ENCODE measurements at regions not wholly inside any gene's neighbourhood (a gene's known extent, or its start where the extent isn't known, plus 50 kb on each side); places are given as distances from the start of the nearest gene placed in this dataset.
"Not testable (repeated sequence)": the region's sequence is repeated elsewhere in the genome, so short reads cannot be mapped to it uniquely, and the experiment has no call there.

- no peak overlapping the region for H3K4me3 ChIP-seq
- WGBS, 2 donors: 74 to 83% methylated on average over 1 of the region's 1 CpG
- no peaks in the 10 kb centered on the region for H3K9me3 ChIP-seq
- H3K27me3 ChIP-seq: no peaks in the 10 kb centered on the region
- TF ChIP-seq CTCF (IDR thresholded peaks at IDR 0.05): no peak
- no peaks in the 10 kb centered on the region for H3K36me3 ChIP-seq
- no peak overlapping the region for H3K27ac ChIP-seq
- peaks cover 0 to 2% (median 0%) of the 10 kb centered on the region in 4 donors for H3K4me1 ChIP-seq
- DNase-seq (ENCODE audit: low spot score in 2 of 2): no peak
These were observed 124.0 kb upstream of the COX7C start for GRCh38 chr5:86493777-86494176.

GRCh38 chr5:86500947-86501346, 116.8 kb upstream of the COX7C start:
- Histone ChIP-seq H3K36me3 (no peaks in the 10 kb centered on the region), H3K27ac (no peak overlapping the region), H3K9me3 (no peaks in the 10 kb centered on the region), H3K4me1 (no peaks in the 10 kb centered on the region), H3K4me3 (no peak overlapping the region), H3K27me3 (no peaks in the 10 kb centered on the region)
- no peak for DNase-seq (ENCODE audit: low spot score in 2 of 2)
- TF ChIP-seq EP300 (IDR thresholded peaks at IDR 0.05) (no peak), POLR2A (IDR thresholded peaks at IDR 0.05) (no peak), CTCF (IDR thresholded peaks at IDR 0.05) (no peak)
- WGBS, 2 donors: 30 to 38% methylated on average over 1 of the region's 1 CpG

- H3K27me3 ChIP-seq: no peaks in the 10 kb centered on the region
- 88% methylated on average over 4 of the region's 4 CpGs for WGBS, 2 donors
- H3K4me3 ChIP-seq: no peak overlapping the region
- H3K9me3 ChIP-seq: no peaks in the 10 kb centered on the region
- H3K36me3 ChIP-seq: no peaks in the 10 kb centered on the region
- TF ChIP-seq CTCF (IDR thresholded peaks at IDR 0.05): no peak
- TF ChIP-seq POLR2A (IDR thresholded peaks at IDR 0.05): no peak
- no peak for TF ChIP-seq EP300 (IDR thresholded peaks at IDR 0.05)
- no peaks in the 10 kb centered on the region for H3K4me1 ChIP-seq
- no peak overlapping the region for H3K27ac ChIP-seq
- DNase-seq (ENCODE audit: low spot score in 2 of 2): no peak
These were observed 110.2 kb upstream of the COX7C start for GRCh38 chr5:86507574-86507973.

GRCh38 chr5:86510330-86510915, 107.3 kb upstream of the COX7C start:
- H3K4me1 ChIP-seq; H3K36me3 ChIP-seq; H3K27ac ChIP-seq; H3K4me3 ChIP-seq; DNase-seq (ENCODE audit: low spot score in 2 of 2); H3K27me3 ChIP-seq; H3K9me3 ChIP-seq: not testable (repeated sequence)
- WGBS, 2 donors: 92 to 95% methylated on average over 13 to 14 of the region's 21 CpGs

- Histone ChIP-seq H3K27me3 (no peaks in the 10 kb centered on the region), H3K9me3 (no peaks in the 10 kb centered on the region), H3K4me3 (no peak overlapping the region), H3K4me1 (no peaks in the 10 kb centered on the region), H3K36me3 (no peaks in the 10 kb centered on the region), H3K27ac (no peak overlapping the region)
- WGBS, 2 donors: 83 to 85% methylated on average over 3 of the region's 3 CpGs
- TF ChIP-seq EP300 (IDR thresholded peaks at IDR 0.05): no peak
- TF ChIP-seq POLR2A (IDR thresholded peaks at IDR 0.05): no peak
- no peak for DNase-seq (ENCODE audit: low spot score in 2 of 2)
These were observed 94.0 kb upstream of the COX7C start for GRCh38 chr5:86523718-86524117.

- Histone ChIP-seq H3K36me3 (no peaks in the 10 kb centered on the region), H3K4me1 (no peaks in the 10 kb centered on the region), H3K9me3 (no peaks in the 10 kb centered on the region), H3K27ac (no peak overlapping the region), H3K27me3 (no peaks in the 10 kb centered on the region), H3K4me3 (no peak overlapping the region)
- no peak for DNase-seq (ENCODE audit: low spot score in 2 of 2)
- 80 to 82% methylated on average over 2 of the region's 2 CpGs for WGBS, 2 donors
- TF ChIP-seq POLR2A (IDR thresholded peaks at IDR 0.05): no peak
- no peak for TF ChIP-seq EP300 (IDR thresholded peaks at IDR 0.05)
- no peak for TF ChIP-seq CTCF (IDR thresholded peaks at IDR 0.05)
These were observed 92.1 kb upstream of the COX7C start for GRCh38 chr5:86525622-86526021.
